Effector memory CD8-positive, alpha-beta T cell (primary cell): ENCODE measurements at regions not wholly inside any gene's neighbourhood (a gene's known extent, or its start where the extent isn't known, plus 50 kb on each side); places are given as distances from the start of the nearest gene placed in this dataset.
"Not testable (repeated sequence)": the region's sequence is repeated elsewhere in the genome, so short reads cannot be mapped to it uniquely, and the experiment has no call there.

Experiments used
- ATAC-seq: fragments of 150-1000 bp; cut with Tn5 transposase; replicated peaks from 2 replicates; pipeline ENCODE4 v1.10.0; 2021; ENCODE audit warnings: mild to moderate bottlenecking, moderate library complexity
- DNase-seq, 3 experiments: peaks; one replicate each; pipeline ENCODE4 v3.0.0; 2021
- H3K27ac Mint-ChIP-seq, 2 donors: one replicate each; pipeline ENCODE4 v1.8.0; 2022; ENCODE audit warnings: mild to moderate bottlenecking in 2 of 2, mixed read lengths in 2 of 2, moderate library complexity in 2 of 2
- H3K27me3 Mint-ChIP-seq, 2 donors: one replicate each; pipeline ENCODE4 v1.8.0; 2022; ENCODE audit warnings: mixed read lengths in 2 of 2
- H3K36me3 Mint-ChIP-seq: one replicate; pipeline ENCODE4 v1.8.0; 2022; ENCODE audit warnings: mild to moderate bottlenecking, moderate library complexity, mixed read lengths; ENCODE audit not compliant: insufficient read depth
- H3K4me1 Mint-ChIP-seq, 2 donors: one replicate each; pipeline ENCODE4 v1.8.0; 2022; ENCODE audit warnings: low read depth in 2 of 2, mixed read lengths in 2 of 2
- H3K4me3 Mint-ChIP-seq, 2 donors: one replicate each; pipeline ENCODE4 v1.8.0; 2022; ENCODE audit warnings: mild to moderate bottlenecking in 2 of 2, mixed read lengths in 2 of 2, moderate library complexity in 2 of 2
- H3K9me3 Mint-ChIP-seq, 2 donors: one replicate each; pipeline ENCODE4 v1.8.0; 2022; ENCODE audit warnings: mixed read lengths in 2 of 2

- Mint-ChIP-seq H3K27me3 (peaks cover 0 to 6% of the 10 kb centered on the region in 2 donors), H3K4me1 (no peaks in the 10 kb centered on the region), H3K4me3 (no peak overlapping the region), H3K9me3 (peaks cover 7 to 10% of the 10 kb centered on the region in 2 donors), H3K27ac (no peak overlapping the region), H3K36me3 (no peaks in the 10 kb centered on the region)
- ATAC-seq = no peak
- no peak for DNase-seq
Observed at GRCh38 chr4:75327804-75328512, 186.2 kb downstream of the RCHY1 start.

GRCh38 chr4:75325318-75325979, 188.8 kb downstream of the RCHY1 start:
- no peak overlapping the region for H3K27ac Mint-ChIP-seq
- no peaks in the 10 kb centered on the region for H3K4me1 Mint-ChIP-seq
- H3K36me3 Mint-ChIP-seq = no peaks in the 10 kb centered on the region
- DNase-seq = no peak
- H3K9me3 Mint-ChIP-seq = peaks cover 4 to 8% of the 10 kb centered on the region in 2 donors
- no peaks in the 10 kb centered on the region for H3K27me3 Mint-ChIP-seq
- H3K4me3 Mint-ChIP-seq = no peak overlapping the region
- no peak for ATAC-seq

- Mint-ChIP-seq H3K9me3 (peaks cover 4 to 10% of the 10 kb centered on the region in 2 donors), H3K27ac (no peak overlapping the region), H3K4me3 (no peak overlapping the region), H3K4me1 (no peaks in the 10 kb centered on the region), H3K27me3 (no peaks in the 10 kb centered on the region), H3K36me3 (no peaks in the 10 kb centered on the region)
- DNase-seq (no peak), ATAC-seq (no peak)
Observed at GRCh38 chr4:75321484-75321883, 192.7 kb downstream of the RCHY1 start.

GRCh38 chr4:75317641-75318040, 196.6 kb downstream of the RCHY1 start:
- DNase-seq, H3K4me1 Mint-ChIP-seq, H3K4me3 Mint-ChIP-seq, H3K36me3 Mint-ChIP-seq, ATAC-seq, H3K27me3 Mint-ChIP-seq, H3K27ac Mint-ChIP-seq: not testable (repeated sequence)
- H3K9me3 Mint-ChIP-seq = peaks cover 12 to 24% of the 10 kb centered on the region in 2 donors

GRCh38 chr4:75308049-75308448, 206.2 kb downstream of the RCHY1 start:
- H3K4me3 Mint-ChIP-seq = no peak overlapping the region
- H3K36me3 Mint-ChIP-seq = no peaks in the 10 kb centered on the region
- no peaks in the 10 kb centered on the region for H3K27me3 Mint-ChIP-seq
- ATAC-seq (no peak), DNase-seq (no peak)
- H3K9me3 Mint-ChIP-seq = peaks cover 12% of the 10 kb centered on the region in 2 donors
- no peaks in the 10 kb centered on the region for H3K4me1 Mint-ChIP-seq
- no peak overlapping the region for H3K27ac Mint-ChIP-seq

GRCh38 chr4:75306506-75306905, 207.7 kb downstream of the RCHY1 start:
- DNase-seq (no peak), ATAC-seq (no peak)
- Mint-ChIP-seq H3K4me3 (no peak overlapping the region), H3K9me3 (peaks cover 9 to 10% of the 10 kb centered on the region in 2 donors), H3K27me3 (no peaks in the 10 kb centered on the region), H3K4me1 (no peaks in the 10 kb centered on the region), H3K36me3 (no peaks in the 10 kb centered on the region), H3K27ac (no peak overlapping the region)

- Mint-ChIP-seq H3K4me1 (no peaks in the 10 kb centered on the region), H3K4me3 (no peak overlapping the region), H3K27me3 (no peaks in the 10 kb centered on the region), H3K27ac (no peak overlapping the region), H3K9me3 (peaks cover 5 to 15% of the 10 kb centered on the region in 2 donors), H3K36me3 (no peaks in the 10 kb centered on the region)
- ATAC-seq (no peak), DNase-seq (no peak)
Observed at GRCh38 chr4:75302648-75303047, 211.6 kb downstream of the RCHY1 start.

GRCh38 chr4:75289914-75290582, 224.2 kb downstream of the RCHY1 start:
- DNase-seq (no peak), ATAC-seq (no peak)
- no peak overlapping the region for H3K4me3 Mint-ChIP-seq
- H3K4me1 Mint-ChIP-seq = no peaks in the 10 kb centered on the region
- H3K36me3 Mint-ChIP-seq = no peaks in the 10 kb centered on the region
- peaks cover 0 to 7% of the 10 kb centered on the region in 2 donors for H3K9me3 Mint-ChIP-seq
- no peak overlapping the region for H3K27ac Mint-ChIP-seq
- no peaks in the 10 kb centered on the region for H3K27me3 Mint-ChIP-seq

- Mint-ChIP-seq H3K27ac (no peak overlapping the region), H3K4me1 (no peaks in the 10 kb centered on the region)
Observed at GRCh38 chr4:75287738-75288517, 226.3 kb downstream of the RCHY1 start.

GRCh38 chr4:75285837-75286236, 228.4 kb downstream of the RCHY1 start:
- Mint-ChIP-seq H3K27me3 (no peaks in the 10 kb centered on the region), H3K4me1 (no peaks in the 10 kb centered on the region), H3K36me3 (no peaks in the 10 kb centered on the region), H3K4me3 (no peak overlapping the region), H3K9me3 (peaks cover 0 to 2% of the 10 kb centered on the region in 2 donors), H3K27ac (no peak overlapping the region)
- DNase-seq (no peak), ATAC-seq (no peak)

More at GRCh38 chr4:75287738-75288517, 226.3 kb downstream of the RCHY1 start:
- ATAC-seq (no peak), DNase-seq (no peak)
- Mint-ChIP-seq H3K4me3 (no peak overlapping the region), H3K27me3 (no peaks in the 10 kb centered on the region), H3K36me3 (no peaks in the 10 kb centered on the region), H3K9me3 (no peaks in the 10 kb centered on the region)

GRCh38 chr4:75284831-75285230, 229.4 kb downstream of the RCHY1 start:
- Mint-ChIP-seq H3K4me1 (no peaks in the 10 kb centered on the region), H3K36me3 (no peaks in the 10 kb centered on the region), H3K27me3 (no peaks in the 10 kb centered on the region), H3K4me3 (no peak overlapping the region), H3K9me3 (peaks cover 0 to 2% of the 10 kb centered on the region in 2 donors), H3K27ac (no peak overlapping the region)
- no peak for ATAC-seq
- DNase-seq = no peak

- H3K4me3 Mint-ChIP-seq, H3K9me3 Mint-ChIP-seq, H3K27me3 Mint-ChIP-seq, ATAC-seq, H3K4me1 Mint-ChIP-seq, DNase-seq, H3K36me3 Mint-ChIP-seq, H3K27ac Mint-ChIP-seq: not testable (repeated sequence)
Observed at GRCh38 chr4:75280461-75280860, 233.7 kb downstream of the RCHY1 start.

- DNase-seq (no peak), ATAC-seq (no peak)
- Mint-ChIP-seq H3K4me3 (no peak overlapping the region), H3K27ac (no peak overlapping the region), H3K4me1 (no peaks in the 10 kb centered on the region), H3K27me3 (peaks cover 0 to 7% of the 10 kb centered on the region in 2 donors), H3K9me3 (peaks cover 0 to 14% of the 10 kb centered on the region in 2 donors), H3K36me3 (no peaks in the 10 kb centered on the region)
Observed at GRCh38 chr4:75259306-75259705, 254.9 kb downstream of the RCHY1 start.
